ENCODE measurements at regions not wholly inside any gene's neighbourhood (a gene's known extent, or its start where the extent isn't known, plus 50 kb on each side); places are given as distances from the start of the nearest gene placed in this dataset.

- FAIRE-seq (no peak), DNase-seq (ENCODE audit: low read depth, low spot score) (no peak)
- TF ChIP-seq EZH2 (IDR thresholded peaks at IDR 0.05; ENCODE audit: low read length): no peak
- TF ChIP-seq, protein P1, sequence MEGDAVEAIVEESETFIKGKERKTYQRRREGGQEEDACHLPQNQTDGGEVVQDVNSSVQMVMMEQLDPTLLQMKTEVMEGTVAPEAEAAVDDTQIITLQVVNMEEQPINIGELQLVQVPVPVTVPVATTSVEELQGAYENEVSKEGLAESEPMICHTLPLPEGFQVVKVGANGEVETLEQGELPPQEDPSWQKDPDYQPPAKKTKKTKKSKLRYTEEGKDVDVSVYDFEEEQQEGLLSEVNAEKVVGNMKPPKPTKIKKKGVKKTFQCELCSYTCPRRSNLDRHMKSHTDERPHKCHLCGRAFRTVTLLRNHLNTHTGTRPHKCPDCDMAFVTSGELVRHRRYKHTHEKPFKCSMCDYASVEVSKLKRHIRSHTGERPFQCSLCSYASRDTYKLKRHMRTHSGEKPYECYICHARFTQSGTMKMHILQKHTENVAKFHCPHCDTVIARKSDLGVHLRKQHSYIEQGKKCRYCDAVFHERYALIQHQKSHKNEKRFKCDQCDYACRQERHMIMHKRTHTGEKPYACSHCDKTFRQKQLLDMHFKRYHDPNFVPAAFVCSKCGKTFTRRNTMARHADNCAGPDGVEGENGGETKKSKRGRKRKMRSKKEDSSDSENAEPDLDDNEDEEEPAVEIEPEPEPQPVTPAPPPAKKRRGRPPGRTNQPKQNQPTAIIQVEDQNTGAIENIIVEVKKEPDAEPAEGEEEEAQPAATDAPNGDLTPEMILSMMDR (optimal IDR thresholded peaks at IDR 0.05 in 1 of 3, IDR thresholded peaks at IDR 0.05 in 1 of 3, conservative IDR thresholded peaks at IDR 0.05 in 1 of 3; ENCODE audit: extremely low read depth in 1 of 3, insufficient read depth in 2 of 3, low read length in 3 of 3): no peak
- Histone ChIP-seq H3K27me3 (ENCODE audit: control insufficient read depth, extremely low read depth, insufficient read depth, low read length) (peaks cover 2% of the 10 kb centered on the region), H3K9ac (ENCODE audit: control insufficient read depth, extremely low read depth, insufficient read depth, low read length) (no peak overlapping the region), H3K9me3 (ENCODE audit: control insufficient read depth, low read depth, low read length) (no peaks in the 10 kb centered on the region), H3K4me1 (ENCODE audit: control insufficient read depth, extremely low read depth, insufficient read depth, low read length) (no peaks in the 10 kb centered on the region), H3K4me2 (ENCODE audit: control insufficient read depth, extremely low read depth, insufficient read depth, low read depth, low read length) (no peak overlapping the region), H3K9me1 (ENCODE audit: control insufficient read depth, extremely low read depth, insufficient read depth, low read length) (no peaks in the 10 kb centered on the region), H3K36me3 (ENCODE audit: control insufficient read depth in 2 of 2, extremely low read depth in 1 of 2, insufficient read depth in 2 of 2, low read length in 2 of 2) (no peaks in the 10 kb centered on the region), H4K20me1 (ENCODE audit: control insufficient read depth, extremely low read depth, insufficient read depth, low read length) (no peaks in the 10 kb centered on the region), H3K27ac (ENCODE audit: control insufficient read depth, insufficient read depth, low read length) (no peak overlapping the region), H3K79me2 (ENCODE audit: control insufficient read depth, insufficient read depth, low read length) (no peaks in the 10 kb centered on the region), H2AFZ (ENCODE audit: control insufficient read depth, low read length) (no peak overlapping the region), H3K4me3 (ENCODE audit: control insufficient read depth in 2 of 3, extremely low read depth in 1 of 3, insufficient read depth in 2 of 3, low read depth in 1 of 3, low read length in 3 of 3) (no peak overlapping the region)
- dilution Hi-C loops (cut with MboI; ENCODE audit: extremely low pct_ligation_motif_present, low sequenced_read_pairs): no loop called here
These were observed 102.8 kb upstream of the RET start for GRCh38 chr10:42973870-42974692.

DNA sequence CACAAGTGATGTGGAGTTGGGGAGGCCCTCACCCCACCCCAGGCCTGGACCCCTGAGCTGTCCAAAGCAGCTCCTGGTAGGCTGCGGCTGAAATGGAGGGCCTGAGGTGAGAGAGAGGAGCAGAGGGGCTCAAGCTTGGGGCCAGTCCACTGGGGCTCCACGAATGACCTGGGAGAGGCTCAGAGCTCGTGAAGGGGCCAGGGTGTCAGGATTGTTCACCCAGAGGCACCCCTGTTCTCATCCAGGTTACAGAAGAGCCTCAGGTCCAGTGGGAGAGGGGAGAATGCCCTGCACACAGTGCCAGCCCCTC is 102.2 kb upstream of the RET start:
- Histone ChIP-seq H3K9me3 (ENCODE audit: control insufficient read depth, low read depth, low read length) (no peaks in the 10 kb centered on the region), H4K20me1 (ENCODE audit: control insufficient read depth, extremely low read depth, insufficient read depth, low read length) (no peaks in the 10 kb centered on the region), H3K27me3 (ENCODE audit: control insufficient read depth, extremely low read depth, insufficient read depth, low read length) (peaks cover 2% of the 10 kb centered on the region), H3K36me3 (ENCODE audit: control insufficient read depth in 2 of 2, extremely low read depth in 1 of 2, insufficient read depth in 2 of 2, low read length in 2 of 2) (no peaks in the 10 kb centered on the region), H3K4me1 (ENCODE audit: control insufficient read depth, extremely low read depth, insufficient read depth, low read length) (no peaks in the 10 kb centered on the region), H3K27ac (ENCODE audit: control insufficient read depth, insufficient read depth, low read length) (no peak overlapping the region), H3K79me2 (ENCODE audit: control insufficient read depth, insufficient read depth, low read length) (no peaks in the 10 kb centered on the region), H2AFZ (ENCODE audit: control insufficient read depth, low read length) (no peak overlapping the region), H3K9ac (ENCODE audit: control insufficient read depth, extremely low read depth, insufficient read depth, low read length) (no peak overlapping the region), H3K4me2 (ENCODE audit: control insufficient read depth, extremely low read depth, insufficient read depth, low read depth, low read length) (no peak overlapping the region), H3K9me1 (ENCODE audit: control insufficient read depth, extremely low read depth, insufficient read depth, low read length) (no peaks in the 10 kb centered on the region), H3K4me3 (ENCODE audit: control insufficient read depth in 2 of 3, extremely low read depth in 1 of 3, insufficient read depth in 2 of 3, low read depth in 1 of 3, low read length in 3 of 3) (no peak overlapping the region)
- FAIRE-seq (no peak), DNase-seq (ENCODE audit: low read depth, low spot score) (no peak)
- TF ChIP-seq, protein P1 (optimal IDR thresholded peaks at IDR 0.05 in 1 of 3, IDR thresholded peaks at IDR 0.05 in 1 of 3, conservative IDR thresholded peaks at IDR 0.05 in 1 of 3; ENCODE audit: extremely low read depth in 1 of 3, insufficient read depth in 2 of 3, low read length in 3 of 3): no peak
- no peak for TF ChIP-seq EZH2 (IDR thresholded peaks at IDR 0.05; ENCODE audit: low read length)
- dilution Hi-C loops (cut with MboI; ENCODE audit: extremely low pct_ligation_motif_present, low sequenced_read_pairs): no loop called here
